H1 (cell line): ENCODE measurements at regions not wholly inside any gene's neighbourhood (a gene's known extent, or its start where the extent isn't known, plus 50 kb on each side); places are given as distances from the start of the nearest gene placed in this dataset.

ENCODE experiments used
- CTCF ChIA-PET: fragments of 300-600 bp; sonication (Branson Sonifier 250); formaldehyde crosslinking; loops from one replicate; lab custom pipeline; 2021; ENCODE audit not compliant: partially characterized antibody; lab: Charles Lee
- POLR2A ChIA-PET: fragments of 300-600 bp; sonication (Branson Sonifier 250); formaldehyde crosslinking; loops from one replicate; lab custom pipeline; 2021; ENCODE audit warnings: inconsistent platforms; ENCODE audit not compliant: partially characterized antibody; lab: Charles Lee
- DNase-seq, 2 experiments: peaks; one replicate each; pipeline versions ENCODE4 v3.0.0 to v3.0.0-alpha.2; 2010 to 2022; ENCODE audit warnings: low spot score in 2 of 2, low read depth in 1 of 2, mixed read lengths in 1 of 2
- FAIRE-seq: peaks from 2 replicates; lab custom pipeline; 2011; peaks lifted over from hg19 to GRCh38; lab: Jason Lieb, UNC
- H2AFZ ChIP-seq: 2 replicates; pipeline ENCODE4 v1.8.1; 2012; ENCODE audit warnings: low read length, inconsistent platforms
- H2AK5ac ChIP-seq: 2 replicates; pipeline ENCODE4 v1.6.1; 2013; ENCODE audit warnings: low read depth, low read length
- H2BK120ac ChIP-seq: replicated peaks from 2 replicates; pipeline ENCODE3; 2013; ENCODE audit warnings: low read depth, low read length, inconsistent platforms
- H2BK12ac ChIP-seq: 2 replicates; pipeline ENCODE4 v1.6.1; 2013; ENCODE audit warnings: low read depth, low read length
- H2BK15ac ChIP-seq: 2 replicates; pipeline ENCODE4 v1.6.1; 2013; ENCODE audit warnings: low read length
- H2BK20ac ChIP-seq: 2 replicates; pipeline ENCODE4 v1.6.1; 2013; ENCODE audit warnings: low read length
- H2BK5ac ChIP-seq: 2 replicates; pipeline ENCODE4 v1.6.1; 2013; ENCODE audit warnings: low read depth, low read length
- H3K14ac ChIP-seq: 2 replicates; pipeline ENCODE4 v1.6.1; 2013; ENCODE audit warnings: inconsistent platforms; ENCODE audit not compliant: insufficient read length
- H3K18ac ChIP-seq: 2 replicates; pipeline ENCODE4 v1.6.1; 2013; ENCODE audit warnings: low read length; ENCODE audit errors: extremely low read depth
- H3K23ac ChIP-seq: 2 replicates; pipeline ENCODE4 v1.6.1; 2013; ENCODE audit warnings: inconsistent platforms; ENCODE audit not compliant: insufficient read length
- H3K23me2 ChIP-seq: 2 replicates; pipeline ENCODE4 v1.6.1; 2013; ENCODE audit warnings: low read depth, low read length
- H3K27ac ChIP-seq: 2 replicates; pipeline ENCODE4 v1.6.1; 2011; ENCODE audit warnings: low read depth, low read length, inconsistent platforms
- H3K27me3 ChIP-seq, 4 experiments: replicated peaks in 1 of 4; 1 replicate in 1 of 4; 2 replicates in 3 of 4; pipeline versions ENCODE4 v1.6.1 to v1.8.1; 2011 to 2013; ENCODE audit warnings: low read length in 3 of 4, mild to moderate bottlenecking in 3 of 4, inconsistent platforms in 2 of 4, mixed read lengths in 2 of 4, moderate library complexity in 1 of 4; ENCODE audit not compliant: control insufficient read depth in 3 of 4, insufficient read depth in 3 of 4; ENCODE audit errors: extremely low read depth in 1 of 4
- H3K36me3 ChIP-seq, 4 experiments: 2 replicates each; pipeline versions ENCODE4 v1.6.1 to v1.8.1; 2011 to 2013; ENCODE audit warnings: mild to moderate bottlenecking in 4 of 4, low read length in 3 of 4, moderate library complexity in 2 of 4, control low read depth in 1 of 4, inconsistent platforms in 1 of 4; ENCODE audit not compliant: insufficient read depth in 4 of 4, control insufficient read depth in 2 of 4
- H3K4ac ChIP-seq: replicated peaks from 2 replicates; pipeline ENCODE3; 2013; ENCODE audit warnings: low read length, low read depth, mixed read lengths, inconsistent platforms; ENCODE audit not compliant: insufficient read length
- H3K4me1 ChIP-seq, 4 experiments: replicated peaks in 1 of 4; 1 replicate in 1 of 4; 2 replicates in 3 of 4; pipeline versions ENCODE4 v1.6.1 to v1.8.1; 2011 to 2013; ENCODE audit warnings: low read length in 3 of 4, inconsistent platforms in 2 of 4, mixed read lengths in 1 of 4; ENCODE audit not compliant: insufficient read depth in 4 of 4, control insufficient read depth in 3 of 4
- H3K4me2 ChIP-seq, 2 experiments: 2 replicates each; pipeline versions ENCODE4 v1.6.1 to v1.8.1; 2011 to 2013; ENCODE audit warnings: low read depth in 2 of 2, low read length in 2 of 2, control low read depth in 1 of 2, inconsistent platforms in 1 of 2, mild to moderate bottlenecking in 1 of 2; ENCODE audit not compliant: insufficient read depth in 1 of 2
- H3K4me3 ChIP-seq, 4 experiments: fragments of 200-600, 300-600 bp in 1 of 4; sonication (generic), shearing (Covaris generic), sonication (Bioruptor Twin) in 1 of 4; 2 replicates each; pipeline versions ENCODE4 v1.5.1 to v1.8.1; 2011 to 2016; ENCODE audit warnings: low read length in 4 of 4, low read depth in 3 of 4, control low read depth in 2 of 4, inconsistent platforms in 2 of 4, mild to moderate bottlenecking in 2 of 4, mixed read lengths in 1 of 4, moderate library complexity in 1 of 4; ENCODE audit not compliant: insufficient read depth in 2 of 4; ENCODE audit errors: extremely low read depth in 1 of 4
- H3K56ac ChIP-seq: replicated peaks from 2 replicates; pipeline ENCODE3; 2013; ENCODE audit warnings: low read depth, mild to moderate bottlenecking, mixed read lengths, low read length, inconsistent platforms; ENCODE audit not compliant: insufficient read length
- H3K79me1 ChIP-seq: 2 replicates; pipeline ENCODE4 v1.6.1; 2013; ENCODE audit warnings: low read depth, low read length, control low read depth
- H3K79me2 ChIP-seq, 2 experiments: 2 replicates each; pipeline versions ENCODE4 v1.6.1 to v1.8.1; 2012 to 2013; ENCODE audit warnings: low read length in 2 of 2, mild to moderate bottlenecking in 2 of 2, inconsistent platforms in 1 of 2; ENCODE audit not compliant: insufficient read depth in 2 of 2, control insufficient read depth in 1 of 2
- H3K9ac ChIP-seq, 4 experiments: replicated peaks in 1 of 4; 1 replicate in 1 of 4; 2 replicates in 3 of 4; pipeline versions ENCODE4 v1.6.1 to v1.8.1; 2011 to 2013; ENCODE audit warnings: low read depth in 3 of 4, low read length in 3 of 4, control low read depth in 2 of 4, mild to moderate bottlenecking in 2 of 4, moderate library complexity in 2 of 4, inconsistent platforms in 1 of 4; ENCODE audit errors: extremely low read depth in 1 of 4
- H3K9me3 ChIP-seq, 2 experiments: 2 replicates each; pipeline versions ENCODE4 v1.6.1 to v1.8.1; 2012 to 2013; ENCODE audit warnings: mild to moderate bottlenecking in 2 of 2, moderate library complexity in 2 of 2, control low read depth in 1 of 2, inconsistent platforms in 1 of 2, low read depth in 1 of 2, low read length in 1 of 2, mixed read lengths in 1 of 2; ENCODE audit not compliant: insufficient read depth in 2 of 2
- H4K20me1 ChIP-seq, 2 experiments: replicated peaks in 1 of 2; 2 replicates each; pipeline versions ENCODE3 to v1.8.1; 2011 to 2013; ENCODE audit warnings: inconsistent platforms in 2 of 2, low read length in 2 of 2, mild to moderate bottlenecking in 1 of 2; ENCODE audit not compliant: insufficient read depth in 2 of 2, control insufficient read depth in 1 of 2
- H4K5ac ChIP-seq: 2 replicates; pipeline ENCODE4 v1.6.1; 2013; ENCODE audit warnings: low read length, low read depth, mixed read lengths, inconsistent platforms; ENCODE audit not compliant: insufficient read length
- H4K8ac ChIP-seq: 2 replicates; pipeline ENCODE4 v1.8.0; 2013; ENCODE audit warnings: mild to moderate bottlenecking, moderate library complexity, low read length, inconsistent platforms; ENCODE audit not compliant: insufficient read depth; ENCODE audit errors: extremely low read depth
- H4K91ac ChIP-seq: replicated peaks from 2 replicates; pipeline ENCODE3; 2013; ENCODE audit warnings: low read length, mixed read lengths, inconsistent platforms; ENCODE audit not compliant: insufficient read length
- ATF3 ChIP-seq: IDR thresholded peaks from 2 replicates; pipeline ENCODE4 v1.6.1; 2011; ENCODE audit warnings: low read depth, mild to moderate bottlenecking, low read length; ENCODE audit not compliant: insufficient read depth
- RAD21 ChIP-seq, 2 experiments: IDR thresholded peaks in 1 of 2; conservative IDR thresholded peaks in 1 of 2; 2 replicates each; pipeline ENCODE4 v1.6.1; 2011; ENCODE audit warnings: low read depth in 2 of 2, low read length in 2 of 2, improper control_type of control experiment in 1 of 2, inconsistent platforms in 1 of 2, mild to moderate bottlenecking in 1 of 2, moderate library complexity in 1 of 2
- WGBS, 2 experiments: shearing (Covaris generic) in 1 of 2; methylation state at CpG; one replicate each; pipeline versions ENCODE4 v1.1.6 to v1.1.7; 2013 to 2015; ENCODE audit warnings: low lambda C conversion rate in 2 of 2, mixed read lengths in 2 of 2, inconsistent platforms in 1 of 2, low coverage in 1 of 2, missing lambda C conversion rate in 1 of 2; ENCODE audit not compliant: insufficient replicate concordance in 2 of 2, insufficient coverage in 1 of 2, insufficient read length in 1 of 2; ENCODE audit errors: extremely low coverage in 1 of 2, missing lambda C conversion rate in 1 of 2; 5-methylcytosine and 5-hydroxymethylcytosine counted together

GRCh38 chr14:43005807-43006206 is 1399.1 kb downstream of the LRFN5 start:
- CTCF ChIA-PET, result interaction anchor here (0.6 to 1.8 kb wide), 2 partner anchors 8 to 14 kb away, joined by 6 read pairs; no protein-coding TSS in a partner anchor
- H3K4me2 ChIP-seq, result no peak overlapping the region
- no peaks in the 10 kb centered on the region for H3K4me1 ChIP-seq
- no peak overlapping the region for H4K91ac ChIP-seq
- no peak overlapping the region for H2AFZ ChIP-seq
- FAIRE-seq (no peak), DNase-seq (no peak)
- TF ChIP-seq RAD21 (IDR thresholded peaks at IDR 0.05 in 1 of 2, conservative IDR thresholded peaks at IDR 0.05 in 1 of 2; ENCODE audit: low read depth in 2 of 2, low read length in 2 of 2), result peak; percentile 48 to 55
- TF ChIP-seq ATF3, result no peak
- no peak overlapping the region for H2BK120ac ChIP-seq
- no peak overlapping the region for H3K56ac ChIP-seq
- H2AK5ac ChIP-seq, result no peak overlapping the region
- H3K18ac ChIP-seq, result no peak overlapping the region
- no peak overlapping the region for H2BK15ac ChIP-seq
- no peaks in the 10 kb centered on the region for H3K79me2 ChIP-seq
- H3K79me1 ChIP-seq, result no peaks in the 10 kb centered on the region
- H3K23me2 ChIP-seq, result no peaks in the 10 kb centered on the region
- peaks cover 35 to 43% of the 10 kb centered on the region in 2 experiments for H3K9me3 ChIP-seq
- H3K36me3 ChIP-seq, result peaks cover 0 to 3% (median 0%) of the 10 kb centered on the region in 4 experiments; a peak in 2 of 8 replicates
- POLR2A ChIA-PET, result no interaction called here
- no peak overlapping the region for H4K5ac ChIP-seq
- H3K14ac ChIP-seq, result no peak overlapping the region
- no peak overlapping the region for H3K4me3 ChIP-seq
- no peak overlapping the region for H2BK12ac ChIP-seq
- H3K27me3 ChIP-seq, result no peaks in the 10 kb centered on the region
- WGBS, 2 experiments, result 90% methylated on average over 1 of the region's 1 CpG; no CpG with 5 or more reads in 1 of the 2 experiments
- H3K23ac ChIP-seq, result no peak overlapping the region
- H3K27ac ChIP-seq, result no peak overlapping the region
- H2BK20ac ChIP-seq, result no peak overlapping the region
- no peak overlapping the region for H3K9ac ChIP-seq
- no peak overlapping the region for H4K8ac ChIP-seq
- H2BK5ac ChIP-seq, result no peak overlapping the region
- no peaks in the 10 kb centered on the region for H4K20me1 ChIP-seq
- H3K4ac ChIP-seq, result no peak overlapping the region
